Thyroid gland (tissue), 4 donors: ENCODE measurements at regions not wholly inside any gene's neighbourhood (a gene's known extent, or its start where the extent isn't known, plus 50 kb on each side); places are given as distances from the start of the nearest gene placed in this dataset.

ENCODE experiments used
- CTCF ChIP-seq, 6 experiments: fragments of 200-600 bp in 3 of 6; fragments of 450-650 bp in 3 of 6; sonication (generic) in 3 of 6; IDR thresholded peaks; one replicate each; pipeline ENCODE4 v1.5.1; 2016 to 2019; ENCODE audit warnings: antibody characterized with exemption in 6 of 6, mild to moderate bottlenecking in 2 of 6, inconsistent platforms in 1 of 6, moderate library complexity in 1 of 6
- POLR2A ChIP-seq, 2 donors: fragments of 450-650 bp; IDR thresholded peaks; one replicate each; pipeline ENCODE4 v1.6.1; 2017; ENCODE audit warnings: antibody characterized with exemption in 2 of 2, mild to moderate bottlenecking in 2 of 2, moderate library complexity in 1 of 2

- no peak for TF ChIP-seq CTCF (IDR thresholded peaks at IDR 0.05)
- TF ChIP-seq POLR2A (IDR thresholded peaks at IDR 0.05), result no peak
Observed at GRCh38 chr20:41691443-41691842, 73.3 kb upstream of the CHD6 start.
